ENCODE measurements at regions not wholly inside any gene's neighbourhood (a gene's known extent, or its start where the extent isn't known, plus 50 kb on each side); places are given as distances from the start of the nearest gene placed in this dataset.

GRCh38 chr1:177838907-177839485 is 130.9 kb downstream of the SEC16B start:
- WGBS, 2 donors = 56 to 65% methylated on average over 8 of the region's 8 CpGs
- H3K27me3 ChIP-seq (ENCODE audit: control insufficient read depth in 3 of 3, insufficient read depth in 3 of 3, low read length in 2 of 3) = no peaks in the 10 kb centered on the region
- H3K4me3 ChIP-seq = no peak overlapping the region
- TF ChIP-seq CTCF (IDR thresholded peaks at IDR 0.05; ENCODE audit: control extremely low read depth, extremely low read depth) = no peak
- DNase-seq (no peak), ATAC-seq (ENCODE audit: insufficient read depth, low FRiP score) (no peak)
- H3K27ac ChIP-seq (ENCODE audit: low read depth in 1 of 2, low read length in 1 of 2) = no peak overlapping the region
- no peaks in the 10 kb centered on the region for H3K36me3 ChIP-seq (ENCODE audit: control insufficient read depth in 4 of 4, insufficient read depth in 4 of 4, low read length in 4 of 4)
- H3K9ac ChIP-seq (ENCODE audit: insufficient read depth in 1 of 2, low read length in 2 of 2) = no peak overlapping the region
- no peaks in the 10 kb centered on the region for H3K4me1 ChIP-seq (ENCODE audit: control insufficient read depth in 5 of 5, insufficient read depth in 5 of 5, low read length in 5 of 5)
- peaks cover 0 to 5% (median 0%) of the 10 kb centered on the region in 4 donors for H3K9me3 ChIP-seq (ENCODE audit: control insufficient read depth in 4 of 4, insufficient read depth in 3 of 4, low read length in 3 of 4)

GRCh38 chr1:177833631-177834030 is 136.2 kb downstream of the SEC16B start:
- Histone ChIP-seq H3K9me3 (ENCODE audit: control insufficient read depth in 4 of 4, insufficient read depth in 3 of 4, low read length in 3 of 4) (peaks cover 0 to 2% (median 0%) of the 10 kb centered on the region in 4 donors), H3K27me3 (ENCODE audit: control insufficient read depth in 3 of 3, insufficient read depth in 3 of 3, low read length in 2 of 3) (no peaks in the 10 kb centered on the region), H3K4me3 (no peak overlapping the region), H3K4me1 (ENCODE audit: control insufficient read depth in 5 of 5, insufficient read depth in 5 of 5, low read length in 5 of 5) (no peaks in the 10 kb centered on the region), H3K36me3 (ENCODE audit: control insufficient read depth in 4 of 4, insufficient read depth in 4 of 4, low read length in 4 of 4) (no peaks in the 10 kb centered on the region), H3K9ac (ENCODE audit: insufficient read depth in 1 of 2, low read length in 2 of 2) (no peak overlapping the region), H3K27ac (ENCODE audit: low read depth in 1 of 2, low read length in 1 of 2) (no peak overlapping the region)
- 52 to 67% methylated on average over 3 of the region's 3 CpGs for WGBS, 2 donors
- no peak for DNase-seq
- no peak for ATAC-seq (ENCODE audit: insufficient read depth, low FRiP score)
- TF ChIP-seq CTCF (IDR thresholded peaks at IDR 0.05; ENCODE audit: control extremely low read depth, extremely low read depth) = no peak

GRCh38 chr1:177830531-177831135 is 139.2 kb downstream of the SEC16B start:
- no peak for ATAC-seq (ENCODE audit: insufficient read depth, low FRiP score)

More at GRCh38 chr1:177830531-177831135, 139.2 kb downstream of the SEC16B start:
- Histone ChIP-seq H3K36me3 (ENCODE audit: control insufficient read depth in 4 of 4, insufficient read depth in 4 of 4, low read length in 4 of 4) (no peaks in the 10 kb centered on the region), H3K4me1 (ENCODE audit: control insufficient read depth in 5 of 5, insufficient read depth in 5 of 5, low read length in 5 of 5) (no peaks in the 10 kb centered on the region), H3K27me3 (ENCODE audit: control insufficient read depth in 3 of 3, insufficient read depth in 3 of 3, low read length in 2 of 3) (no peaks in the 10 kb centered on the region), H3K9ac (ENCODE audit: insufficient read depth in 1 of 2, low read length in 2 of 2) (no peak overlapping the region), H3K9me3 (ENCODE audit: control insufficient read depth in 4 of 4, insufficient read depth in 3 of 4, low read length in 3 of 4) (peaks cover 0 to 2% (median 0%) of the 10 kb centered on the region in 4 donors), H3K4me3 (no peak overlapping the region), H3K27ac (ENCODE audit: low read depth in 1 of 2, low read length in 1 of 2) (no peak overlapping the region)
- TF ChIP-seq CTCF (IDR thresholded peaks at IDR 0.05; ENCODE audit: control extremely low read depth, extremely low read depth) = no peak
- no peak for DNase-seq
- WGBS, 2 donors = 89 to 90% methylated on average over 4 of the region's 4 CpGs

Data from lung (tissue), 11 donors.